ENCODE measurements at regions not wholly inside any gene's neighbourhood (a gene's known extent, or its start where the extent isn't known, plus 50 kb on each side); places are given as distances from the start of the nearest gene placed in this dataset.

DNA sequence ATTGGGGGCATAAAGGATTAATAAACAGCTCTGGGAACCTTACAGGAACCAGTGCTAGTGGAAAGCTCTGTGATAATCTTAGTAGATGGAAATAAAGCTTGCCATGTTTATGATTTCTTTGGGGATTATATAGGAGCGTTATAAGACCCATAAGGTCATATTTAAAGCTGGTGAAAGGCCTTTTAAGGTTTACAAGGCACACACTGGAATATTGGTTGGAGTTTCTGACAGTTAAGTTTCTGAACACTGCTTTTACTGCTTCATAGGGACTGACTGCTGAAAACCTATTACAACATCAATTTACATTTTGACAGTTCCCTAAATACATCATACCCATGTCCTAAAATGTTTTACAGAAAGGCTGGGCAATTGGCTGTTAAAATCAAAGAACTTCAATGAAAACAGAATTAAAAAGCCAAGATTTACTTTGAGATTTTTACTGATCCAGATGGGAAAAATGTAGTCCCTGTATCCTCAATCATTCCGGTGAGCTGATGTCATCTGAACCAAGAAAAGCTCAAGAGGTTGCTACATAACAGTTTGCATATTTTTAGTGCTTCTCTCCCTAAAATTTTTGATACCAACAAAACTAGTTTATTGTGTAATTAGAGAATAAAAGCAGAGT, 153.7 kb upstream of the IGF1 start:
- TF ChIP-seq, protein P1, sequence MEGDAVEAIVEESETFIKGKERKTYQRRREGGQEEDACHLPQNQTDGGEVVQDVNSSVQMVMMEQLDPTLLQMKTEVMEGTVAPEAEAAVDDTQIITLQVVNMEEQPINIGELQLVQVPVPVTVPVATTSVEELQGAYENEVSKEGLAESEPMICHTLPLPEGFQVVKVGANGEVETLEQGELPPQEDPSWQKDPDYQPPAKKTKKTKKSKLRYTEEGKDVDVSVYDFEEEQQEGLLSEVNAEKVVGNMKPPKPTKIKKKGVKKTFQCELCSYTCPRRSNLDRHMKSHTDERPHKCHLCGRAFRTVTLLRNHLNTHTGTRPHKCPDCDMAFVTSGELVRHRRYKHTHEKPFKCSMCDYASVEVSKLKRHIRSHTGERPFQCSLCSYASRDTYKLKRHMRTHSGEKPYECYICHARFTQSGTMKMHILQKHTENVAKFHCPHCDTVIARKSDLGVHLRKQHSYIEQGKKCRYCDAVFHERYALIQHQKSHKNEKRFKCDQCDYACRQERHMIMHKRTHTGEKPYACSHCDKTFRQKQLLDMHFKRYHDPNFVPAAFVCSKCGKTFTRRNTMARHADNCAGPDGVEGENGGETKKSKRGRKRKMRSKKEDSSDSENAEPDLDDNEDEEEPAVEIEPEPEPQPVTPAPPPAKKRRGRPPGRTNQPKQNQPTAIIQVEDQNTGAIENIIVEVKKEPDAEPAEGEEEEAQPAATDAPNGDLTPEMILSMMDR (IDR thresholded peaks at IDR 0.05; ENCODE audit: low read length): no peak
- TF ChIP-seq EZH2 (IDR thresholded peaks at IDR 0.05; ENCODE audit: borderline replicate concordance, low read length): no peak
